ENCODE measurements at regions not wholly inside any gene's neighbourhood (a gene's known extent, or its start where the extent isn't known, plus 50 kb on each side); places are given as distances from the start of the nearest gene placed in this dataset.
A peak's percentile ranks its signal among the peaks of the same experiment; 100 is the strongest.

GRCh38 chr1:219345953-219346352 lies 172.3 kb downstream of the LYPLAL1 start:
- Mint-ChIP-seq H3K9me3 (peaks cover 20% of the 10 kb centered on the region), H3K27ac (no peak overlapping the region), H3K27me3 (ENCODE audit: low read depth) (no peaks in the 10 kb centered on the region), H3K4me1 (ENCODE audit: low read depth) (no peaks in the 10 kb centered on the region), H3K4me3 (no peak overlapping the region), H3K36me3 (ENCODE audit: low read depth) (no peaks in the 10 kb centered on the region)
- DNase-seq (ENCODE audit: low spot score), result no peak

GRCh38 chr1:219342836-219343235 lies 169.2 kb downstream of the LYPLAL1 start:
- Mint-ChIP-seq H3K27ac (no peak overlapping the region), H3K27me3 (ENCODE audit: low read depth) (peaks cover 2% of the 10 kb centered on the region)
- no peak for DNase-seq (ENCODE audit: low spot score)

GRCh38 chr1:219340796-219341195 lies 167.1 kb downstream of the LYPLAL1 start:
- peaks cover 7% of the 10 kb centered on the region for H3K9me3 Mint-ChIP-seq
- no peaks in the 10 kb centered on the region for H3K36me3 Mint-ChIP-seq (ENCODE audit: low read depth)
- no peak for DNase-seq (ENCODE audit: low spot score)
- H3K27ac Mint-ChIP-seq, result no peak overlapping the region
- no peak overlapping the region for H3K4me3 Mint-ChIP-seq
- H3K4me1 Mint-ChIP-seq (ENCODE audit: low read depth), result no peaks in the 10 kb centered on the region
- peaks cover 2% of the 10 kb centered on the region for H3K27me3 Mint-ChIP-seq (ENCODE audit: low read depth)

More at GRCh38 chr1:219342836-219343235, 169.2 kb downstream of the LYPLAL1 start:
- H3K4me3 Mint-ChIP-seq, result no peak overlapping the region
- peaks cover 20% of the 10 kb centered on the region for H3K9me3 Mint-ChIP-seq
- no peaks in the 10 kb centered on the region for H3K4me1 Mint-ChIP-seq (ENCODE audit: low read depth)
- no peaks in the 10 kb centered on the region for H3K36me3 Mint-ChIP-seq (ENCODE audit: low read depth)

- Mint-ChIP-seq H3K9me3 (no peaks in the 10 kb centered on the region), H3K27ac (no peak overlapping the region), H3K4me3 (no peak overlapping the region), H3K4me1 (ENCODE audit: low read depth) (no peaks in the 10 kb centered on the region), H3K36me3 (ENCODE audit: low read depth) (no peaks in the 10 kb centered on the region), H3K27me3 (ENCODE audit: low read depth) (peaks cover 2% of the 10 kb centered on the region)
- no peak for DNase-seq (ENCODE audit: low spot score)
Measured at GRCh38 chr1:219339466-219339865, 165.8 kb downstream of the LYPLAL1 start.

GRCh38 chr1:219337588-219337987 lies 163.9 kb downstream of the LYPLAL1 start:
- Mint-ChIP-seq H3K4me1 (ENCODE audit: low read depth) (no peaks in the 10 kb centered on the region), H3K27ac (no peak overlapping the region), H3K27me3 (ENCODE audit: low read depth) (peaks cover 2% of the 10 kb centered on the region), H3K9me3 (no peaks in the 10 kb centered on the region), H3K4me3 (no peak overlapping the region), H3K36me3 (ENCODE audit: low read depth) (no peaks in the 10 kb centered on the region)
- no peak for DNase-seq (ENCODE audit: low spot score)

- Mint-ChIP-seq H3K4me1 (ENCODE audit: low read depth) (no peaks in the 10 kb centered on the region), H3K36me3 (ENCODE audit: low read depth) (no peaks in the 10 kb centered on the region), H3K4me3 (no peak overlapping the region), H3K27me3 (ENCODE audit: low read depth) (peaks cover 3% of the 10 kb centered on the region), H3K27ac (no peak overlapping the region), H3K9me3 (no peaks in the 10 kb centered on the region)
- DNase-seq (ENCODE audit: low spot score), result no peak
Measured at GRCh38 chr1:219333626-219334025, 159.9 kb downstream of the LYPLAL1 start.

- Mint-ChIP-seq H3K27me3 (ENCODE audit: low read depth) (peaks cover 8% of the 10 kb centered on the region), H3K4me3 (no peak overlapping the region), H3K27ac (no peak overlapping the region), H3K4me1 (ENCODE audit: low read depth) (no peaks in the 10 kb centered on the region), H3K9me3 (peaks cover 8% of the 10 kb centered on the region), H3K36me3 (ENCODE audit: low read depth) (no peaks in the 10 kb centered on the region)
- DNase-seq (ENCODE audit: low spot score), result no peak
Measured at GRCh38 chr1:219331424-219331823, 157.7 kb downstream of the LYPLAL1 start.

GRCh38 chr1:219330669-219331068 lies 157.0 kb downstream of the LYPLAL1 start:
- peaks cover 8% of the 10 kb centered on the region for H3K27me3 Mint-ChIP-seq (ENCODE audit: low read depth)
- no peak overlapping the region for H3K27ac Mint-ChIP-seq
- peaks cover 8% of the 10 kb centered on the region for H3K9me3 Mint-ChIP-seq
- H3K36me3 Mint-ChIP-seq (ENCODE audit: low read depth), result no peaks in the 10 kb centered on the region
- no peak overlapping the region for H3K4me3 Mint-ChIP-seq
- DNase-seq (ENCODE audit: low spot score), result no peak
- H3K4me1 Mint-ChIP-seq (ENCODE audit: low read depth), result no peaks in the 10 kb centered on the region

- H3K36me3 Mint-ChIP-seq (ENCODE audit: low read depth), result no peaks in the 10 kb centered on the region
- DNase-seq (ENCODE audit: low spot score), result no peak
- peaks cover 8% of the 10 kb centered on the region for H3K9me3 Mint-ChIP-seq
- no peak overlapping the region for H3K4me3 Mint-ChIP-seq
- H3K27ac Mint-ChIP-seq, result no peak overlapping the region
- H3K4me1 Mint-ChIP-seq (ENCODE audit: low read depth), result no peaks in the 10 kb centered on the region
- H3K27me3 Mint-ChIP-seq (ENCODE audit: low read depth), result peaks cover 8% of the 10 kb centered on the region
Measured at GRCh38 chr1:219330001-219330400, 156.3 kb downstream of the LYPLAL1 start.

GRCh38 chr1:219329578-219329977 lies 155.9 kb downstream of the LYPLAL1 start:
- Mint-ChIP-seq H3K27me3 (ENCODE audit: low read depth) (peaks cover 8% of the 10 kb centered on the region), H3K9me3 (peaks cover 8% of the 10 kb centered on the region), H3K36me3 (ENCODE audit: low read depth) (no peaks in the 10 kb centered on the region), H3K4me3 (no peak overlapping the region), H3K27ac (no peak overlapping the region), H3K4me1 (ENCODE audit: low read depth) (no peaks in the 10 kb centered on the region)
- DNase-seq (ENCODE audit: low spot score), result no peak

- Mint-ChIP-seq H3K4me3 (no peak overlapping the region), H3K27me3 (ENCODE audit: low read depth) (peaks cover 20% of the 10 kb centered on the region), H3K4me1 (ENCODE audit: low read depth) (no peaks in the 10 kb centered on the region), H3K36me3 (ENCODE audit: low read depth) (no peaks in the 10 kb centered on the region), H3K9me3 (peaks cover 8% of the 10 kb centered on the region), H3K27ac (no peak overlapping the region)
- DNase-seq (ENCODE audit: low spot score), result no peak
Measured at GRCh38 chr1:219326843-219327242, 153.2 kb downstream of the LYPLAL1 start.

GRCh38 chr1:219325368-219325742 lies 151.7 kb downstream of the LYPLAL1 start:
- Mint-ChIP-seq H3K27me3 (ENCODE audit: low read depth) (peaks cover 26% of the 10 kb centered on the region), H3K27ac (no peak overlapping the region), H3K4me3 (no peak overlapping the region), H3K9me3 (peaks cover 8% of the 10 kb centered on the region), H3K36me3 (ENCODE audit: low read depth) (no peaks in the 10 kb centered on the region), H3K4me1 (ENCODE audit: low read depth) (no peaks in the 10 kb centered on the region)
- no peak for DNase-seq (ENCODE audit: low spot score)

- Mint-ChIP-seq H3K4me1 (ENCODE audit: low read depth) (no peaks in the 10 kb centered on the region), H3K27me3 (ENCODE audit: low read depth) (peaks cover 24% of the 10 kb centered on the region), H3K4me3 (no peak overlapping the region), H3K9me3 (peaks cover 8% of the 10 kb centered on the region), H3K27ac (no peak overlapping the region), H3K36me3 (ENCODE audit: low read depth) (no peaks in the 10 kb centered on the region)
- DNase-seq (ENCODE audit: low spot score), result peak; percentile 10
Measured at GRCh38 chr1:219324629-219325367, 151.1 kb downstream of the LYPLAL1 start.

- no peak overlapping the region for H3K27ac Mint-ChIP-seq
- H3K9me3 Mint-ChIP-seq, result peaks cover 8% of the 10 kb centered on the region
- peaks cover 22% of the 10 kb centered on the region for H3K27me3 Mint-ChIP-seq (ENCODE audit: low read depth)
- H3K36me3 Mint-ChIP-seq (ENCODE audit: low read depth), result no peaks in the 10 kb centered on the region
- no peak overlapping the region for H3K4me3 Mint-ChIP-seq
- DNase-seq (ENCODE audit: low spot score), result no peak
- H3K4me1 Mint-ChIP-seq (ENCODE audit: low read depth), result no peaks in the 10 kb centered on the region
Measured at GRCh38 chr1:219324171-219324570, 150.5 kb downstream of the LYPLAL1 start.

- Mint-ChIP-seq H3K4me3 (no peak overlapping the region), H3K4me1 (ENCODE audit: low read depth) (no peaks in the 10 kb centered on the region), H3K9me3 (peaks cover 8% of the 10 kb centered on the region), H3K36me3 (ENCODE audit: low read depth) (no peaks in the 10 kb centered on the region), H3K27me3 (ENCODE audit: low read depth) (peaks cover 22% of the 10 kb centered on the region), H3K27ac (no peak overlapping the region)
- DNase-seq (ENCODE audit: low spot score), result no peak
Measured at GRCh38 chr1:219323426-219323825, 149.7 kb downstream of the LYPLAL1 start.

Measured in T-helper 2 cell treated with Interferon-gamma antibody and Interleukin-4, amounts not matched to agents 5 μg/mL and 100 μg/mL, for 36 hours (primary cell).